ENCODE measurements at regions not wholly inside any gene's neighbourhood (a gene's known extent, or its start where the extent isn't known, plus 50 kb on each side); places are given as distances from the start of the nearest gene placed in this dataset.
"Not testable (repeated sequence)": the region's sequence is repeated elsewhere in the genome, so short reads cannot be mapped to it uniquely, and the experiment has no call there.

DNA sequence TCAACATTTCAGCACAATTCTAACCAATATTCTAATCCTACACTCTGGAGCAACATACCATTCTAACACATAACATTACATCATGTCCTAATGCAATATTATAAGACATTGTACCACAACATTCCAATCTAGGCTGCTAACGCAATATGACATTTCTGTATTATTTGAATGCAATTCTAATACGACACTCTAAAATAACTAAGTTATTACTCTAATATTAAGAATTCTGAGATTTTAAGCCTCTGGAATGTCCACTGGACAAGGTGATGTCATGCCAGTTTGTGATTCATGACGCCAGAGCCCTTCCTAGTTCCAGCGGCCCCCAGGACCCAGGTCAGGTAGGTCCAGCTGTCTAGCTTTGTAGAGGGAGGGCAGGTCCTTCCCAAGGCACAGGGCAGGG is 69.7 kb upstream of the SIRPA start:
- no peak for DNase-seq

DNA sequence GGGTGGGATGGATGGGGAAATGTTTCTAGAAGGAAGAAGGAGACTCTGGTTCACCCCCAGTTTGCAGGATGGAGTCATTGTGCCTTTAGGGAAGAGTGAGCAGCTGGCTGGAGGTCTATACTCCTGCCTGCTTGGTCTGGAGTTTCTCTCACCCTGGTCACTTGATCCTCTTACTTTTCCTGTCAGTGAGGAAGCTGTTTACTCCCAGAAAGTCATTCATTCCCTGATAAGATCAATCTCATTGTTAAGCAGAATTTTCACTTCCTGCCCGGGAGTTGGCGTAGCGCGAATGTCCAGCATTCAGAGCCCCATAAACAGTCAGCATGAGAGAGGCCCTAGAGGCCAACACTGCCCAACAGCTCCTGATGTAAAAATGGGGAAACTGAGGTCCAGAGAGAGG is 70.4 kb upstream of the SIRPA start:
- no peak for DNase-seq

DNA sequence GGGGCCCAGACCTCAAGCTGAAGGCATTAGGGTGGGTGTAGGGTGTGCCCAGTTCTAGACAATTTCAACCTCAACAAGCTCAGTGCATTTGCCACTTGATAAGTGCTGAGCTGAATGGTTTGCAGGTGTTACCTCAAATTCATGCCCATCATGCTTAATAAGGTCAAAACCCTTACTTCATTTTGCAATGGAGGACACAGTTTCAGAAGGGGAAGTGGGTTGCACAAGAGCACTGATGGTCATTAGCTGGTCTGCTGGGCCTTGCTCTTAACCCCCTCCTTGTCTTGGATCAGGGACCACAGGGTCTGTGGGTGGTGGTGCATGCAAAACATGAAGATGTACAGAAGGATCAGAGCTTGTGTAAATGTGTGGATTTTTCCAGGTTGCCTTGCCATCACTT is 71.0 kb upstream of the SIRPA start:
- DNase-seq = no peak

GRCh38 chr20:1823450-1823844 is 71.8 kb upstream of the SIRPA start:
- DNase-seq = no peak

GRCh38 chr20:1822564-1823449 is 72.4 kb upstream of the SIRPA start:
- DNase-seq = no peak

GRCh38 chr20:1820138-1821079 is 74.8 kb upstream of the SIRPA start:
- no peak for DNase-seq

GRCh38 chr20:1819311-1820137 is 75.7 kb upstream of the SIRPA start:
- DNase-seq = no peak

GRCh38 chr20:1818895-1819294 is 76.3 kb upstream of the SIRPA start:
- no peak for DNase-seq

DNA sequence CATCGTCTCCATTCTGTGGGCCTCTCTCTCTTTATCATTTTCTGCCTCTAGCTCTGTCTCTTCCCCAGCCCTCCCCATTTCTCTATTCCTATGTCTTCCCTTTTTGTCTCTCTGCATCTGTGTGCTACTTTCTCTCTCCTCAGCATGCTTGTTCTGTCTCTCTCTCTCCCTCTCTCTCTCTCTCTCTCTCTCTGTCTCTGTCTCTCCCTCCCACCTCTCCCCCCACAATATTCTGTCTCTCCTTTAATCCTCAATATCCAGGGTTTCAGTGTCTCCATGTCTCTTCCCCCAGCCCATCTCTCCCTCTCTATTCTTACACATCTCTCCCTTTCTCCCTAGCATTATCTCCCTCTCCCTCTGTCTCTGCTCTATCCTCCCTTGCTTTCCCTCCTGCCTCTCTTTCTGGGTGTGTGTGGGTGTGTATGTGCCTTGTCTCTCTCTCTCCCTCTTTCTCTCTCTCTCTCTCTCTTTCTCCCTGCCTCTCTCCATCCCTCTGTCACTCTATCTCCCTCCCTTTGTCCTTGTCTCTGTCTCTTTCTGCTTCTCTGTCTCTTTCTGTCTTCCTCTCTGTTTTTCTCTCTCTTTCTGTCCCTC is 76.9 kb upstream of the SIRPA start:
- no peak for DNase-seq

- no peak for DNase-seq
Measured at GRCh38 chr20:1817577-1818211, 77.5 kb upstream of the SIRPA start.

DNA sequence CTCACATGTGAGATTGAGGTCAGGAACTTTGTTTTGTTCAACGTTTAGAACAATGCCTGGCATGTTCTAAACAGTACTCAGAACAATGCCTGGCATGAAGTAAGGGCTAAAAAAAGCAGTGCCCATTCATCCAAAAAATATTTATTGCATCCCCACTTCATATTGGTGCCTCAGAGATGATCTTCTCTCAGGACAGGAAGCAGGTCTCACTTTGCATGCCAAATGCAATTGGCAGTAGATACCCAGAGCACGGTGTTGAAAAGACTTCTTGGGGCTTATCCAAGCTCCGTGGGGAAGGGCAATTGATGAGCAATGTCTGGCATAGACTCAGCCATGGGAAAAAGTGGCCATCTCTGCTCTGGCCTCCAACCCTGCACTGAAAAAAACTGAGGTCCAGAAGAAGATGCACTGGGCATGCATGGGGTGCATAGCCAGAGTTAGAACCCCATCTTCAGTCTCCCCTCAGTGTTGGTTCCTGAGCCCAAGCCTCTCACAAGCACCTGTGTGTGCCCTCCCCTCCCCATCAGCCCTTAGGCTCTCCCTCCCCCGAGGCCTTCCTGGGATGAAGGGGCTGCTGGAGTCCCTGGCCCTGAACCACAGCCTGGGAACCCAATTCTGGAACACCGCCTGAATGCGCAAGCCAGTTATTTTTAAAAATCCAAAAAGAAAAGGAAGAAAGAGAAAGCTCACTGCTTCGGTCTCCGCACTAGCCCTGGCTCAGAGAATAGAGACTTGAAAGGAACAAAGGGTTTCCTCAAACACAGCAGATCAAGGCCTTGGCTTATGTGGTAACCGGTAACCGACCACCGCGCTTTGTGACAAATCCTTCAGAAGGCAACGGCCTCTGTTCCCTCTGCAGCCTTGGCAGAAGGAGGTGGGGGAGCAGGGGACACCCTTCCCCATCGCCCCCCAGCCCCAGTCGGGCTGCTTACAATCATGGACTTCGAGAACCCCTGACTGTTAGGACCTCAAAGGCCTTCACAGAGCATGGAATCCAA is 78.5 kb upstream of the SIRPA start:
- DNase-seq = no peak

- DNase-seq = no peak
Measured at GRCh38 chr20:1815502-1816085, 79.6 kb upstream of the SIRPA start.

DNA sequence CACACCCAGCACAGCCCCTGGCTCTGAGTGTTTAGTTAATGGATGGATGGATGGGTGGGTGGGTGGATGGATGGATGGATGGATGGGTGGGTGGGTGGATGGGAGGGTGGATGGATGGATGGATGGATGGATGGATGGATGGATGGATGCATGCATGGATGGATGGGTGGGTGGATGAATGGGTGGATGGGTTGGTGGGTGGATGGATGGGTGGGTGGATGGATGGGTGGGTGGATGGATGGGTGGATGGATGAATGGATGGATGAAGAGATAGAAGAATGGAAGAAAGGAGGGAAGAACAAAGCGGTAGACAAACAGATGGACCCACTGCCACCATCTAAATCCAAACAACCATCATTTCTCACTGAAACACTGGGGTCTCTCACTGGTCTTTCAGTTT is 80.3 kb upstream of the SIRPA start:
- DNase-seq = not testable (repeated sequence)

- no peak for DNase-seq
Measured at GRCh38 chr20:1813674-1814635, 81.3 kb upstream of the SIRPA start.

GRCh38 chr20:1813101-1813529 is 82.1 kb upstream of the SIRPA start:
- no peak for DNase-seq

GRCh38 chr20:1811621-1812498 is 83.3 kb upstream of the SIRPA start:
- no peak for DNase-seq

DNA sequence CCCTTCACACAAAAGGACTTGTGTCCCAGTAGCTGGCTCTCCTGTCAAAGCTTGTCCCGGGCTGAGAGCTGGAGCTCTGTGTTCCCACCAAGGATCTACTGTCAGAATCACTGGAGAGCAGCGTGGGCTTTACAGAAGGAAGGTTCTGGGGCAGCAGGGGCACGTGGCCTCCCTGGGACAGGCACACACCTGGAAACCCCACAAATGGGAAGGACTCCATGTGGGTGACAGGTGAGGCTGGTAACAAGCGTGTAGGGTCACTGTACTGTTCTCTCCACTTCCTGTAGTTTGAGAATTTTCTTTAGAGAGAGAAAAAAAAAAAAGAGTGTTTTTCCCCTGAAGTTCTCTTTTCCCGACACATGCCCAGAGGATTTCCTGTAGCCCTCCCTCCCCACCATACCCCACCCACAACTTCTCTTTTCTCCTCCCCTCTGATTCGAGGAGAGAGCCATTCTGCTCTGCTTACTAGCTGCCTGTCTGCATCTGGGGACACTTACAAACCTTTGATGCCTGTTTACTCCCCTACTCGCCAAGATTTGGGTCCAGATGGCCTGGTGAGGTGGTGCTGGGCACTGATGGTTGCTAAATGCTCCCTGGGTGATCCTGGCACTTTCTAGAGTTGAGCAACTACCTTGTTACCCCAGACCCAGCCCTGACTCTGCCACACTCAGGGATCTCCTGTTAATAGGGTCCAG is 84.1 kb upstream of the SIRPA start:
- no peak for DNase-seq
